ENCODE measurements at regions not wholly inside any gene's neighbourhood (a gene's known extent, or its start where the extent isn't known, plus 50 kb on each side); places are given as distances from the start of the nearest gene placed in this dataset.

GRCh38 chr13:74570046-74570445 lies 435.8 kb upstream of the KLF12 start:
- no peak for DNase-seq (ENCODE audit: low read depth)
- TF ChIP-seq, protein P1, sequence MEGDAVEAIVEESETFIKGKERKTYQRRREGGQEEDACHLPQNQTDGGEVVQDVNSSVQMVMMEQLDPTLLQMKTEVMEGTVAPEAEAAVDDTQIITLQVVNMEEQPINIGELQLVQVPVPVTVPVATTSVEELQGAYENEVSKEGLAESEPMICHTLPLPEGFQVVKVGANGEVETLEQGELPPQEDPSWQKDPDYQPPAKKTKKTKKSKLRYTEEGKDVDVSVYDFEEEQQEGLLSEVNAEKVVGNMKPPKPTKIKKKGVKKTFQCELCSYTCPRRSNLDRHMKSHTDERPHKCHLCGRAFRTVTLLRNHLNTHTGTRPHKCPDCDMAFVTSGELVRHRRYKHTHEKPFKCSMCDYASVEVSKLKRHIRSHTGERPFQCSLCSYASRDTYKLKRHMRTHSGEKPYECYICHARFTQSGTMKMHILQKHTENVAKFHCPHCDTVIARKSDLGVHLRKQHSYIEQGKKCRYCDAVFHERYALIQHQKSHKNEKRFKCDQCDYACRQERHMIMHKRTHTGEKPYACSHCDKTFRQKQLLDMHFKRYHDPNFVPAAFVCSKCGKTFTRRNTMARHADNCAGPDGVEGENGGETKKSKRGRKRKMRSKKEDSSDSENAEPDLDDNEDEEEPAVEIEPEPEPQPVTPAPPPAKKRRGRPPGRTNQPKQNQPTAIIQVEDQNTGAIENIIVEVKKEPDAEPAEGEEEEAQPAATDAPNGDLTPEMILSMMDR (conservative IDR thresholded peaks at IDR 0.05; ENCODE audit: low read depth, low read length): no peak

GRCh38 chr13:74569251-74569650 lies 435.0 kb upstream of the KLF12 start:
- TF ChIP-seq, protein P1 (conservative IDR thresholded peaks at IDR 0.05; ENCODE audit: low read depth, low read length): no peak
- H3K4me3 ChIP-seq (ENCODE audit: low read length): no peak overlapping the region
- DNase-seq (ENCODE audit: low read depth): peak; percentile 35

More at GRCh38 chr13:74570046-74570445, 435.8 kb upstream of the KLF12 start:
- no peak overlapping the region for H3K4me3 ChIP-seq (ENCODE audit: low read length)

DNA sequence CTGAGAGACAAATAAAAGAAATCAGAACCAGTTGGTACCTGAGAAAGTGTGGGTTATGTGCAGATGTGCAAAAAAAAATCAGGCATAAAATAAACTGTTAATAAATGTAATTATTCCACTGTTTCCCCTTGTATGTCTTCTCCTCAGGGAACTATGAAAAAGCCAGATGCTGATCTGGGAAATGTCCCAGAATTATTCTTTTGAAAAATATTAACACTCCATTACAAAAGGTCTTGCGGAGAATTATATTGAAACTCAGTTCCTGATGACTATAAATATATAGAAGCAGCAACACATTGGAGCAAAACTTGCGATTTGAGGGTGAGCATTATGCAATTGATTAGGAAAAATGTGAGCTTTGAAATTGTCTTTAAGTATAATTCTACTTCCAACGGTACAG lies 433.3 kb upstream of the KLF12 start:
- DNase-seq (ENCODE audit: low read depth): no peak
- TF ChIP-seq, protein P1 (conservative IDR thresholded peaks at IDR 0.05; ENCODE audit: low read depth, low read length): no peak
- no peak overlapping the region for H3K4me3 ChIP-seq (ENCODE audit: low read length)

- H3K4me3 ChIP-seq (ENCODE audit: low read length): no peak overlapping the region
- TF ChIP-seq, protein P1 (conservative IDR thresholded peaks at IDR 0.05; ENCODE audit: low read depth, low read length): no peak
- DNase-seq (ENCODE audit: low read depth): no peak
Observed at GRCh38 chr13:74562381-74562780, 428.2 kb upstream of the KLF12 start.

DNA sequence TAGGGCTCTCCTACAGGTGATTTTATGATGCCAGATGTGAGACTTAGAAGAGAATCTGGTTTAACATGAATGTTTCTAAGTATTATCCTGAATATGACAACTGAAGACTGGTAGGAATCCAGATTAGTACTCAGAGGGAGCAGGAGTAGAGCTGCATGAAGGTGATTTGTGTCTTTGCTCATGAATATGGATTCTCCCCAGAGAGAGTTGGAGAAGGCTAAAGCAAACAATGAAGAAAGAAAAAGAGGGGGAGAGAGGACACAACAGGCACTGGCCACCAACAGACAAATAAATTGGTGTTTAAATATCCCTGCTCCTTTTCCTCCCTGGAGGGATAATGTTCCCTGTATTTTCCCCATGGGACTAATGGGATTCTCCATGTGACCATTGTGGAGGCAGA lies 427.0 kb upstream of the KLF12 start:
- DNase-seq (ENCODE audit: low read depth): no peak
- TF ChIP-seq, protein P1 (conservative IDR thresholded peaks at IDR 0.05; ENCODE audit: low read depth, low read length): no peak

GRCh38 chr13:74560325-74560724 lies 426.1 kb upstream of the KLF12 start:
- TF ChIP-seq, protein P1 (conservative IDR thresholded peaks at IDR 0.05; ENCODE audit: low read depth, low read length): no peak
- no peak for DNase-seq (ENCODE audit: low read depth)
- no peak overlapping the region for H3K4me3 ChIP-seq (ENCODE audit: low read length)

More for the DNA sequence above, 427.0 kb upstream of the KLF12 start:
- H3K4me3 ChIP-seq (ENCODE audit: low read length): no peak overlapping the region

DNA sequence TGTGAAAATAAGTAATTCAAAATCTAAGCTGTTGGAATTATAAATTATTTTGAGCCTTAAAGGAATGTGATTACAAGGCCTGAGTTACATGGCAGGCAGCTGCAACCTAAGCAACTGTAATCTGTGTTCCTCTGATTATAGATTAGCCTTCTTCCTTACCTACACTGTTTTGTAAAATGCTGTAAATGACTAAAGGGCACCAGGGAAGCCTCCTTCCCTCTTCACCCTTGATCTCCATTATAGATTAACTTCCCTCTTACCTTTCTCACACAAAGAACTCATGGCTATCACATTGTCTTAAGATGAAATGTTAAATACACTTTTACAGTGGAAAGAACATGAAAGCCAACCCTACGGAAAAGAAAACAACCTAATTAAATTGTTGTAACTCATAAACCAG lies 423.7 kb upstream of the KLF12 start:
- DNase-seq (ENCODE audit: low read depth): no peak
- TF ChIP-seq, protein P1 (conservative IDR thresholded peaks at IDR 0.05; ENCODE audit: low read depth, low read length): no peak
- no peak overlapping the region for H3K4me3 ChIP-seq (ENCODE audit: low read length)

Measured in retinal pigment epithelial cell (primary cell).